Right lobe of liver (tissue), 4 donors: ENCODE measurements at regions not wholly inside any gene's neighbourhood (a gene's known extent, or its start where the extent isn't known, plus 50 kb on each side); places are given as distances from the start of the nearest gene placed in this dataset.

Source experiments
- CTCF ChIP-seq, 4 donors: fragments of 200-600 bp in 3 of 4; fragments of 450-650 bp in 1 of 4; IDR thresholded peaks; one replicate each; pipeline versions ENCODE4 v1.5.1 to v1.8.0; 2016 to 2022; ENCODE audit warnings: antibody characterized with exemption in 4 of 4, mild to moderate bottlenecking in 2 of 4
- POLR2A ChIP-seq: fragments of 450-650 bp; IDR thresholded peaks from one replicate; pipeline ENCODE4 v1.6.1; 2017; ENCODE audit warnings: antibody characterized with exemption, mild to moderate bottlenecking
- donor health status: DM: no; HTN: no; CAD: no.
- donor health status: DM: no; HTN: no; CAD: no.
- donor health status: DM: no; HTN: yes; CAD: no.

- no peak for TF ChIP-seq POLR2A
- no peak for TF ChIP-seq CTCF (IDR thresholded peaks at IDR 0.05)
These were observed 327.5 kb upstream of the SPRY2 start for GRCh38 chr13:80668452-80668851.
